T-cell (primary cell): ENCODE measurements at regions not wholly inside any gene's neighbourhood (a gene's known extent, or its start where the extent isn't known, plus 50 kb on each side); places are given as distances from the start of the nearest gene placed in this dataset.

Source experiments
- ATAC-seq, 4 experiments: fragments of 200-7000 bp in 3 of 4; fragments of 150-1000 bp in 1 of 4; cut with Tn5 transposase; replicated peaks in 1 of 4; 1 replicate in 3 of 4; 2 replicates in 1 of 4; pipeline ENCODE4 v1.10.0; 2021; ENCODE audit warnings: moderate library complexity in 3 of 4, mild to moderate bottlenecking in 2 of 4, moderate number of reproducible peaks in 1 of 4
- CTCF ChIA-PET, 2 donors: fragments of 300-600 bp; sonication (Branson Sonifier 250); formaldehyde crosslinking; loops; one replicate each; lab custom pipeline; 2022; ENCODE audit warnings: antibody characterized with exemption in 2 of 2; lab: Charles Lee
- POLR2A ChIA-PET, 2 donors: fragments of 300-600 bp; sonication (Branson Sonifier 250); formaldehyde crosslinking; loops; one replicate each; lab custom pipeline; 2022; ENCODE audit warnings: antibody characterized with exemption in 2 of 2; lab: Charles Lee
- DNase-seq, 35 experiments: peaks; one replicate each; pipeline versions ENCODE4 v3.0.0 to v3.0.0-alpha.2; 2013 to 2023
- H3K27ac ChIP-seq: one replicate; pipeline ENCODE4 v1.5.1; 2013; ENCODE audit warnings: low read length
- H3K27me3 ChIP-seq, 2 experiments: replicated peaks in 1 of 2; 1 replicate in 1 of 2; 2 replicates in 1 of 2; pipeline versions ENCODE4 v1.6.1 to v1.7.0; 2013; ENCODE audit warnings: low read length in 1 of 2, mixed read lengths in 1 of 2; ENCODE audit not compliant: control insufficient read depth in 2 of 2, insufficient read depth in 2 of 2; ENCODE audit errors: extremely low read depth in 1 of 2
- H3K36me3 ChIP-seq, 2 donors: 1 replicate in 1 of 2; 2 replicates in 1 of 2; pipeline versions ENCODE4 v1.6.1 to v1.7.0; 2013; ENCODE audit warnings: low read length in 1 of 2; ENCODE audit not compliant: control insufficient read depth in 2 of 2, insufficient read depth in 1 of 2; ENCODE audit errors: extremely low read depth in 1 of 2
- H3K4me1 ChIP-seq, 2 experiments: 1 replicate in 1 of 2; 2 replicates in 1 of 2; pipeline versions ENCODE4 v1.6.1 to v1.7.0; 2013; ENCODE audit warnings: low read length in 2 of 2, mixed read lengths in 1 of 2; ENCODE audit not compliant: insufficient read depth in 2 of 2, control insufficient read depth in 1 of 2; ENCODE audit errors: extremely low read depth in 1 of 2
- H3K4me3 ChIP-seq, 2 donors: 1 replicate in 1 of 2; 2 replicates in 1 of 2; pipeline versions ENCODE4 v1.5.1 to v1.7.0; 2013; ENCODE audit warnings: mild to moderate bottlenecking in 2 of 2, low read length in 1 of 2, moderate library complexity in 1 of 2; ENCODE audit not compliant: control insufficient read depth in 1 of 2; ENCODE audit errors: extremely low read depth in 1 of 2
- H3K9me3 ChIP-seq: 2 replicates; pipeline ENCODE4 v1.7.0; 2013
- H3K27ac Mint-ChIP-seq, 2 donors: one replicate each; pipeline ENCODE4 v1.8.0; 2020 to 2021; ENCODE audit warnings: mild to moderate bottlenecking in 2 of 2, mixed read lengths in 2 of 2
- H3K27me3 Mint-ChIP-seq, 2 donors: one replicate each; pipeline ENCODE4 v1.8.0; 2021 to 2022; ENCODE audit warnings: mixed read lengths in 2 of 2
- H3K36me3 Mint-ChIP-seq: one replicate; pipeline ENCODE4 v1.8.0; 2021; ENCODE audit warnings: mixed read lengths
- H3K4me1 Mint-ChIP-seq, 3 donors: one replicate each; pipeline ENCODE4 v1.8.0; 2020 to 2022; ENCODE audit warnings: mixed read lengths in 3 of 3, mild to moderate bottlenecking in 1 of 3
- H3K4me3 Mint-ChIP-seq, 3 donors: one replicate each; pipeline ENCODE4 v1.8.0; 2020 to 2022; ENCODE audit warnings: mild to moderate bottlenecking in 3 of 3, mixed read lengths in 3 of 3, moderate library complexity in 3 of 3
- H3K9me3 Mint-ChIP-seq, 3 donors: one replicate each; pipeline ENCODE4 v1.8.0; 2020 to 2022; ENCODE audit warnings: mixed read lengths in 3 of 3
- WGBS: methylation state at CpG from one replicate; pipeline ENCODE4 v1.1.5; 2013; ENCODE audit warnings: missing lambda C conversion rate; ENCODE audit not compliant: insufficient coverage; 5-methylcytosine and 5-hydroxymethylcytosine counted together

DNA sequence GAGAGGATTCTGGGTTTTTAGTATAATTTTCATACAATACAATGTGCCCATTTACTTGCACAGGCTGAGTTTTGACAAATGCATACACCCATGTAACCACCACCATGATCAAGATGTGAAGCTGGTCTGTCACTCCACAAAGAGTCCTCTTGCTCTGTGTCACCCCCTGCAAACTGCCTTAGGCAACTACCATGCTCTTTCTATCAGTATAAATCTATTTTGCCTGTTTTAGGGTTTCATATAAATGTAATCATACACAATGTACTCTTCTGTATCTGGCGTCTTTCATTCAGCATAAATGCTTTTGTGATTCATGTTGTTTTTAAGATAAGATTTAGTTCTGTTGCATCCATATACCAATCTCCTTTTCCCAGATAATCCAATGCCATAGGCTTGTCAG lies 181.9 kb upstream of the KCNG1 start:
- peaks cover 0 to 9% of the 10 kb centered on the region in 2 experiments for H3K27me3 ChIP-seq
- Mint-ChIP-seq H3K27ac (no peak overlapping the region), H3K4me3 (no peak overlapping the region), H3K9me3 (no peaks in the 10 kb centered on the region), H3K27me3 (peaks cover 23% of the 10 kb centered on the region in 2 donors), H3K4me1 (no peaks in the 10 kb centered on the region), H3K36me3 (no peaks in the 10 kb centered on the region)
- ChIA-PET CTCF (no interaction called here), POLR2A (no interaction called here)
- DNase-seq, result no peak
- no peak overlapping the region for H3K27ac ChIP-seq
- no peak for ATAC-seq
- H3K4me3 ChIP-seq, result no peak overlapping the region
- H3K36me3 ChIP-seq, result no peaks in the 10 kb centered on the region
- H3K4me1 ChIP-seq, result no peaks in the 10 kb centered on the region
- no CpG with 5 or more reads among the region's 1 CpG for WGBS
- no peaks in the 10 kb centered on the region for H3K9me3 ChIP-seq

- WGBS, result 25% methylated on average over 1 of the region's 3 CpGs
- Mint-ChIP-seq H3K36me3 (no peaks in the 10 kb centered on the region), H3K4me1 (no peaks in the 10 kb centered on the region), H3K4me3 (no peak overlapping the region), H3K27ac (no peak overlapping the region), H3K9me3 (no peaks in the 10 kb centered on the region), H3K27me3 (peaks cover 23 to 27% of the 10 kb centered on the region in 2 donors)
- H3K27ac ChIP-seq, result no peak overlapping the region
- no peaks in the 10 kb centered on the region for H3K4me1 ChIP-seq
- CTCF ChIA-PET, result no interaction called here
- POLR2A ChIA-PET, result no interaction called here
- H3K4me3 ChIP-seq, result no peak overlapping the region
- H3K9me3 ChIP-seq, result no peaks in the 10 kb centered on the region
- ATAC-seq, result no peak
- no peaks in the 10 kb centered on the region for H3K36me3 ChIP-seq
- H3K27me3 ChIP-seq, result peaks cover 0 to 9% of the 10 kb centered on the region in 2 experiments
- DNase-seq, result no peak
Observed at GRCh38 chr20:51204051-51204715, 181.3 kb upstream of the KCNG1 start.

- no peaks in the 10 kb centered on the region for H3K4me1 Mint-ChIP-seq
- ATAC-seq, result no peak
- no peaks in the 10 kb centered on the region for H3K36me3 ChIP-seq
- H3K27ac Mint-ChIP-seq, result no peak overlapping the region
- no peaks in the 10 kb centered on the region for H3K36me3 Mint-ChIP-seq
- peaks cover 17 to 23% of the 10 kb centered on the region in 2 donors for H3K27me3 Mint-ChIP-seq
- no peak overlapping the region for H3K4me3 Mint-ChIP-seq
- 36% methylated on average over 2 of the region's 10 CpGs for WGBS
- no peaks in the 10 kb centered on the region for H3K4me1 ChIP-seq
- peaks cover 0 to 17% of the 10 kb centered on the region in 2 experiments for H3K27me3 ChIP-seq
- no peaks in the 10 kb centered on the region for H3K9me3 ChIP-seq
- H3K27ac ChIP-seq, result no peak overlapping the region
- H3K4me3 ChIP-seq, result no peak overlapping the region
- no peak for DNase-seq
- ChIA-PET POLR2A (no interaction called here), CTCF (no interaction called here)
- no peaks in the 10 kb centered on the region for H3K9me3 Mint-ChIP-seq
Observed at GRCh38 chr20:51202304-51202703, 179.4 kb upstream of the KCNG1 start.

GRCh38 chr20:51199920-51200319 lies 177.0 kb upstream of the KCNG1 start:
- ATAC-seq, result no peak
- H3K4me3 ChIP-seq, result no peak overlapping the region
- Mint-ChIP-seq H3K4me3 (no peak overlapping the region), H3K27me3 (peaks cover 18 to 42% of the 10 kb centered on the region in 2 donors), H3K4me1 (no peaks in the 10 kb centered on the region), H3K9me3 (no peaks in the 10 kb centered on the region), H3K27ac (no peak overlapping the region), H3K36me3 (no peaks in the 10 kb centered on the region)
- ChIA-PET CTCF (interaction anchor here in 1 of 2 donors (0.6 kb wide), 1 partner anchor 625 kb away, joined by 6 read pairs; no protein-coding TSS in a partner anchor), POLR2A (no interaction called here)
- DNase-seq, result no peak
- H3K9me3 ChIP-seq, result no peaks in the 10 kb centered on the region
- H3K36me3 ChIP-seq, result no peaks in the 10 kb centered on the region
- H3K4me1 ChIP-seq, result no peaks in the 10 kb centered on the region
- 100% methylated on average over 2 of the region's 6 CpGs for WGBS
- peaks cover 0 to 17% of the 10 kb centered on the region in 2 experiments for H3K27me3 ChIP-seq
- no peak overlapping the region for H3K27ac ChIP-seq

DNA sequence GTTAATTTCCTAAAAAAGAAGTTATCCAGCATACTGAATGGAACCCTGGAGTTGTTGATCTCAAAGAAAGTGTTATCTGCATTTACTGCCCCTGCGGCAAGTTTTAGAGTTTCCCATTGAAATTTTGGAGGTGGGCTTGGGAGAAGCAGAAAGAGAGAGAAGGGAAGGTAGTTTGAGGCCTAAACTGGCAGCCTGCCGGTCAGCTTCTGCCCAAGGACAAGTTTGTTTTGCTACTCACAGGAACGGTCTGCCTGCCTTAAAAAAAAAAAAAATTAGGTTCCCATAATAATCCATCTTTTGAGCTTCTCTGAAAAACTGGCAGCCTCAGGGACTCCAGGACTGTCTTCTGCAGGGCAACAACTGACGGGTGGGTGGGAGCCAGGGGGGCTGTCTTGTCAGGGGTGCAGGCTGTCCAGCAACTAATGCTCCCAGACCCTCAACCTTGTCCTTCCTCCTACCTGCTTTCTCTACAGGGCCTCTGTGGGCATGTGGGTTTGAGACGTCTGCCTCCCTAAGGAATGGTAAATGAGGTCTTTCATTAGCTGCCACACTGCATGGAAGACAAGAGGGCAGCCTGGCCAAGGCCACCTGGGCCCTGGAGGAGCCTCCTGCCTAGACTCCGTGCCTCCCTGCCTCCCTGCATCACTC lies 176.1 kb upstream of the KCNG1 start:
- Mint-ChIP-seq H3K27ac (no peak overlapping the region), H3K4me3 (no peak overlapping the region), H3K9me3 (no peaks in the 10 kb centered on the region), H3K27me3 (peaks cover 18 to 41% of the 10 kb centered on the region in 2 donors), H3K4me1 (no peaks in the 10 kb centered on the region), H3K36me3 (no peaks in the 10 kb centered on the region)
- H3K4me3 ChIP-seq, result no peak overlapping the region
- no peaks in the 10 kb centered on the region for H3K9me3 ChIP-seq
- 70% methylated on average over 2 of the region's 6 CpGs for WGBS
- DNase-seq (no peak), ATAC-seq (no peak)
- CTCF ChIA-PET, result no interaction called here
- no peaks in the 10 kb centered on the region for H3K36me3 ChIP-seq
- peaks cover 0 to 20% of the 10 kb centered on the region in 2 experiments for H3K27me3 ChIP-seq
- H3K27ac ChIP-seq, result no peak overlapping the region
- H3K4me1 ChIP-seq, result no peaks in the 10 kb centered on the region
- POLR2A ChIA-PET, result no interaction called here

DNA sequence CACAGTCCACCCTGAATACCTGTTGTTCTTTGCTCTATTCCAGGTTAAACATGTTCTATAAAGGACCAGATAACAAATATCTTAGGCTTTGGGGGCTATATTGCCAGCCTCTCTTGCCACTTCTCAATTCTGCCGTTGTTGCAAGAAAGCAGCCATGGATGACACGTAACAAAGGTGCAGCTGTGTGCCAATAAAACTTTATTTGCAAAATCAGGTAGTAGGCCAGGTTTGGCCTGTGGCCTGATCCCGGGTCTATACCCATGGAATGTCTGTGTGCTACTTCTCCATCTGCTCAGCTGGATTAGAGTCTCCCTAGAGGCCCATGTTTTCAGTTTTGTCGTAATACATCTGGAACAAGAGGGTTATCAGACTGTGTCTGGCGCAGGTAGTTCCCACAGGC lies 175.3 kb upstream of the KCNG1 start:
- H3K27ac Mint-ChIP-seq, result no peak overlapping the region
- POLR2A ChIA-PET, result no interaction called here
- H3K4me1 Mint-ChIP-seq, result no peaks in the 10 kb centered on the region
- no peaks in the 10 kb centered on the region for H3K36me3 ChIP-seq
- H3K27me3 ChIP-seq, result peaks cover 0 to 16% of the 10 kb centered on the region in 2 experiments
- no peak overlapping the region for H3K4me3 Mint-ChIP-seq
- ATAC-seq (no peak), DNase-seq (no peak)
- CTCF ChIA-PET, result no interaction called here
- WGBS, result 65% methylated on average over 5 of the region's 5 CpGs
- no peak overlapping the region for H3K4me3 ChIP-seq
- no peaks in the 10 kb centered on the region for H3K4me1 ChIP-seq
- H3K36me3 Mint-ChIP-seq, result no peaks in the 10 kb centered on the region
- no peak overlapping the region for H3K27ac ChIP-seq
- H3K27me3 Mint-ChIP-seq, result peaks cover 18 to 47% of the 10 kb centered on the region in 2 donors
- no peaks in the 10 kb centered on the region for H3K9me3 ChIP-seq
- H3K9me3 Mint-ChIP-seq, result no peaks in the 10 kb centered on the region
